ENCODE measurements at regions not wholly inside any gene's neighbourhood (a gene's known extent, or its start where the extent isn't known, plus 50 kb on each side); places are given as distances from the start of the nearest gene placed in this dataset.
"Not testable (repeated sequence)": the region's sequence is repeated elsewhere in the genome, so short reads cannot be mapped to it uniquely, and the experiment has no call there.

GRCh38 chr9:41663497-41664036 lies 465.7 kb downstream of the CNTNAP3B start:
- H3K9me3 ChIP-seq (ENCODE audit: low read length); H4K20me1 ChIP-seq (ENCODE audit: insufficient read depth); H2AFZ ChIP-seq (ENCODE audit: low read depth, low read length); H3K4me3 ChIP-seq (ENCODE audit: low read length); H3K27ac ChIP-seq (ENCODE audit: low read length); H3F3A ChIP-seq (ENCODE audit: insufficient read depth, low read length, poor library complexity, severe bottlenecking); H3K79me2 ChIP-seq (replicated peaks; ENCODE audit: insufficient read depth, low read length); H3K4me2 ChIP-seq (ENCODE audit: low read length); H3K9me2 ChIP-seq (ENCODE audit: insufficient read depth, low read length); H3K9ac ChIP-seq (ENCODE audit: low read length); H3K36me3 ChIP-seq (ENCODE audit: insufficient read depth, low read length); H3K27me3 ChIP-seq (ENCODE audit: insufficient read depth, low read depth, low read length): not testable (repeated sequence)

GRCh38 chr9:41658706-41659105 lies 469.6 kb upstream of the ZNG1F start:
- not testable (repeated sequence) for H3K27ac ChIP-seq (ENCODE audit: low read length); H3K27me3 ChIP-seq (ENCODE audit: insufficient read depth, low read depth, low read length); H3K9me2 ChIP-seq (ENCODE audit: insufficient read depth, low read length); H3F3A ChIP-seq (ENCODE audit: insufficient read depth, low read length, poor library complexity, severe bottlenecking); H3K36me3 ChIP-seq (ENCODE audit: insufficient read depth, low read length); H3K9ac ChIP-seq (ENCODE audit: low read length); H3K79me2 ChIP-seq (replicated peaks; ENCODE audit: insufficient read depth, low read length); H2AFZ ChIP-seq (ENCODE audit: low read depth, low read length); H4K20me1 ChIP-seq (ENCODE audit: insufficient read depth); H3K9me3 ChIP-seq (ENCODE audit: low read length); H3K4me2 ChIP-seq (ENCODE audit: low read length); H3K4me3 ChIP-seq (ENCODE audit: low read length)

- not testable (repeated sequence) for H3K9me2 ChIP-seq (ENCODE audit: insufficient read depth, low read length); H3K27me3 ChIP-seq (ENCODE audit: insufficient read depth, low read depth, low read length); H3F3A ChIP-seq (ENCODE audit: insufficient read depth, low read length, poor library complexity, severe bottlenecking); H3K79me2 ChIP-seq (replicated peaks; ENCODE audit: insufficient read depth, low read length); H3K9ac ChIP-seq (ENCODE audit: low read length); H3K9me3 ChIP-seq (ENCODE audit: low read length); H3K4me2 ChIP-seq (ENCODE audit: low read length); H3K27ac ChIP-seq (ENCODE audit: low read length); H3K36me3 ChIP-seq (ENCODE audit: insufficient read depth, low read length); H4K20me1 ChIP-seq (ENCODE audit: insufficient read depth); H2AFZ ChIP-seq (ENCODE audit: low read depth, low read length); H3K4me3 ChIP-seq (ENCODE audit: low read length)
Observed at GRCh38 chr9:41658116-41658515, 469.0 kb upstream of the ZNG1F start.

- not testable (repeated sequence) for H3K9me3 ChIP-seq (ENCODE audit: low read length); H3K27ac ChIP-seq (ENCODE audit: low read length); H4K20me1 ChIP-seq (ENCODE audit: insufficient read depth); H3K9me2 ChIP-seq (ENCODE audit: insufficient read depth, low read length); H3K4me2 ChIP-seq (ENCODE audit: low read length); H3K4me3 ChIP-seq (ENCODE audit: low read length); H3K9ac ChIP-seq (ENCODE audit: low read length); H3F3A ChIP-seq (ENCODE audit: insufficient read depth, low read length, poor library complexity, severe bottlenecking); H2AFZ ChIP-seq (ENCODE audit: low read depth, low read length); H3K36me3 ChIP-seq (ENCODE audit: insufficient read depth, low read length); H3K79me2 ChIP-seq (replicated peaks; ENCODE audit: insufficient read depth, low read length); H3K27me3 ChIP-seq (ENCODE audit: insufficient read depth, low read depth, low read length)
Observed at GRCh38 chr9:41657141-41657540, 468.0 kb upstream of the ZNG1F start.

GRCh38 chr9:41655071-41655554 lies 466.0 kb upstream of the ZNG1F start:
- H3K4me3 ChIP-seq (ENCODE audit: low read length); H3F3A ChIP-seq (ENCODE audit: insufficient read depth, low read length, poor library complexity, severe bottlenecking); H3K27ac ChIP-seq (ENCODE audit: low read length): not testable (repeated sequence)

GRCh38 chr9:41654349-41654748 lies 465.2 kb upstream of the ZNG1F start:
- not testable (repeated sequence) for H3K36me3 ChIP-seq (ENCODE audit: insufficient read depth, low read length); H3K79me2 ChIP-seq (replicated peaks; ENCODE audit: insufficient read depth, low read length); H3K9me2 ChIP-seq (ENCODE audit: insufficient read depth, low read length); H3K4me3 ChIP-seq (ENCODE audit: low read length); H4K20me1 ChIP-seq (ENCODE audit: insufficient read depth); H3K9me3 ChIP-seq (ENCODE audit: low read length); H3K27me3 ChIP-seq (ENCODE audit: insufficient read depth, low read depth, low read length); H3K27ac ChIP-seq (ENCODE audit: low read length); H3K9ac ChIP-seq (ENCODE audit: low read length); H3K4me2 ChIP-seq (ENCODE audit: low read length); H2AFZ ChIP-seq (ENCODE audit: low read depth, low read length); H3F3A ChIP-seq (ENCODE audit: insufficient read depth, low read length, poor library complexity, severe bottlenecking)

More at GRCh38 chr9:41655071-41655554, 466.0 kb upstream of the ZNG1F start:
- not testable (repeated sequence) for H3K36me3 ChIP-seq (ENCODE audit: insufficient read depth, low read length); H3K4me2 ChIP-seq (ENCODE audit: low read length); H3K79me2 ChIP-seq (replicated peaks; ENCODE audit: insufficient read depth, low read length); H3K9me3 ChIP-seq (ENCODE audit: low read length); H2AFZ ChIP-seq (ENCODE audit: low read depth, low read length); H3K9ac ChIP-seq (ENCODE audit: low read length); H3K27me3 ChIP-seq (ENCODE audit: insufficient read depth, low read depth, low read length); H4K20me1 ChIP-seq (ENCODE audit: insufficient read depth); H3K9me2 ChIP-seq (ENCODE audit: insufficient read depth, low read length)

GRCh38 chr9:41653560-41654340 lies 464.6 kb upstream of the ZNG1F start:
- not testable (repeated sequence) for H3K27ac ChIP-seq (ENCODE audit: low read length); H3F3A ChIP-seq (ENCODE audit: insufficient read depth, low read length, poor library complexity, severe bottlenecking); H3K79me2 ChIP-seq (replicated peaks; ENCODE audit: insufficient read depth, low read length); H3K9me2 ChIP-seq (ENCODE audit: insufficient read depth, low read length); H3K36me3 ChIP-seq (ENCODE audit: insufficient read depth, low read length); H3K27me3 ChIP-seq (ENCODE audit: insufficient read depth, low read depth, low read length); H3K9ac ChIP-seq (ENCODE audit: low read length); H3K4me2 ChIP-seq (ENCODE audit: low read length); H4K20me1 ChIP-seq (ENCODE audit: insufficient read depth); H3K9me3 ChIP-seq (ENCODE audit: low read length); H3K4me3 ChIP-seq (ENCODE audit: low read length); H2AFZ ChIP-seq (ENCODE audit: low read depth, low read length)

- not testable (repeated sequence) for H3K79me2 ChIP-seq (replicated peaks; ENCODE audit: insufficient read depth, low read length); H3K9ac ChIP-seq (ENCODE audit: low read length); H2AFZ ChIP-seq (ENCODE audit: low read depth, low read length); H4K20me1 ChIP-seq (ENCODE audit: insufficient read depth); H3K27ac ChIP-seq (ENCODE audit: low read length); H3K9me3 ChIP-seq (ENCODE audit: low read length); H3K4me2 ChIP-seq (ENCODE audit: low read length); H3K36me3 ChIP-seq (ENCODE audit: insufficient read depth, low read length); H3K9me2 ChIP-seq (ENCODE audit: insufficient read depth, low read length); H3K27me3 ChIP-seq (ENCODE audit: insufficient read depth, low read depth, low read length); H3K4me3 ChIP-seq (ENCODE audit: low read length); H3F3A ChIP-seq (ENCODE audit: insufficient read depth, low read length, poor library complexity, severe bottlenecking)
Observed at GRCh38 chr9:41652800-41653199, 463.7 kb upstream of the ZNG1F start.
